ENCODE measurements at regions not wholly inside any gene's neighbourhood (a gene's known extent, or its start where the extent isn't known, plus 50 kb on each side); places are given as distances from the start of the nearest gene placed in this dataset.

DNA sequence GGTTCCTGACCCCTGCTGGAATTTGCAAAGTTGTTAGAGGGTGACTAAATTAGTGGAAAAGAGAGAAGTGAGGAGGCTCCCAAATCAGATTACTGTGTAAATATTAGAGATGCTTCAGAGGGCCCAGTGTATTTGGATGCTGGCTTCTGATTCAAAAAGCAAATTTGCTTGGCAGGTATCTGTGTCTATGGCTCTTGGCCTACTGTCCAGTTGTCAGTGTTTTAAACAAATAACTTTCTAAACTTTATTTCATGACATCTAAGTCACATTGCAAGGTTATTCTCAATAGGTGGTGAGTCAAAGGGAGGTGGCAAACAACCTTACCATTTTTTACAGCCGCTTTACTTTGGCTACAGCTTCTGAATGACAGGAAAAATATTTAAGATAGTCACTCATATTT lies 720.1 kb downstream of the KCNA4 start:
- TF ChIP-seq EZH2 (IDR thresholded peaks at IDR 0.05; ENCODE audit: insufficient read depth, poor library complexity, severe bottlenecking) (no peak), EZH2phosphoT487 (IDR thresholded peaks at IDR 0.05; ENCODE audit: insufficient read depth, low read depth) (no peak)
